ENCODE measurements at regions not wholly inside any gene's neighbourhood (a gene's known extent, or its start where the extent isn't known, plus 50 kb on each side); places are given as distances from the start of the nearest gene placed in this dataset.

DNA sequence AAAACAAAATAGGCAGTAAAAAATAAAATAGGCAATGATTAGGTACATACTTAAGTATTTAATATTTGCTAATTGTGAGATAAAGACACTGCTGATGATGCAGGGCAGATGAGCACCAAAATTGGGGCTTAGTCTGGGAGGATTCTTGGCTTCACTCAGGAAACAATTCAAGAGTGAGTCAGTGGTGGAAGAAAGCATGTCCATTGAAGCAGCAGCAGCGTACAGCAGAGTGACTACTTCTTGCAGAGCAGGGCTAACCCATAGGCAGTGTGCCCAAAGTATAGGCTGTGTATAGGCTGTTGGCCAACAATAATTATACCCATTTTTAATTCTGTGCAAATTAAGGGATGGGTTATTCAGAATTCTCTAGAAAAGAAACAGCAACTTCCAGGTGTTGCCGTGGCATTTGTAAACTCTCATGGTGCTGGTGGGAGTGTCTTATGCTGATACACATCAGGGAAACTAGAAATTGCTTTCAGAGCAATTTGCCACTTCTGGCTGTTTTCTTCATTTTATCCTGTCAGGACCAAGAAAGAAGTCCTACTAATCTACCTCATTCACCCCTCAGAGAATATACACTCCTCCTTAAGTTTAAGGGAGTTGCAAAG lies 317.3 kb upstream of the NAALADL2 start:
- no peak overlapping the region for H3K4me3 ChIP-seq
- H3K4me1 ChIP-seq, result peaks cover 0 to 8% (median 0%) of the 10 kb centered on the region in 4 donors
- no peaks in the 10 kb centered on the region for H3K9me3 ChIP-seq
- H3K27ac ChIP-seq, result no peak overlapping the region
- WGBS, 2 donors (ENCODE audit: low coverage in 1 of 2), result 68 to 84% methylated on average over 2 of the region's 2 CpGs
- H3K36me3 ChIP-seq, result no peaks in the 10 kb centered on the region
- in situ Hi-C loops (cut with MboI; ENCODE audit: low pct_ligation_motif_present in 1 of 4, low pct_unique_long_range_greater_than_20kb in 1 of 4, low sequenced_read_pairs in 3 of 4), result no loop called here
- intact Hi-C loops (cut with DNase I; ENCODE audit: low total_unique reads), result no loop called here
- TF ChIP-seq POLR2AphosphoS5 (IDR thresholded peaks at IDR 0.05) (no peak), POLR2A (IDR thresholded peaks at IDR 0.05) (no peak)
- H3K27me3 ChIP-seq, result no peaks in the 10 kb centered on the region
- no peak for DNase-seq

- WGBS, 2 donors (ENCODE audit: low coverage in 1 of 2), result 43 to 44% methylated on average over 2 of the region's 2 CpGs
- in situ Hi-C loops (cut with MboI; ENCODE audit: low pct_ligation_motif_present in 1 of 4, low pct_unique_long_range_greater_than_20kb in 1 of 4, low sequenced_read_pairs in 3 of 4), result no loop called here
These were observed 311.2 kb upstream of the NAALADL2 start for GRCh38 chr3:174547801-174548435.

DNA sequence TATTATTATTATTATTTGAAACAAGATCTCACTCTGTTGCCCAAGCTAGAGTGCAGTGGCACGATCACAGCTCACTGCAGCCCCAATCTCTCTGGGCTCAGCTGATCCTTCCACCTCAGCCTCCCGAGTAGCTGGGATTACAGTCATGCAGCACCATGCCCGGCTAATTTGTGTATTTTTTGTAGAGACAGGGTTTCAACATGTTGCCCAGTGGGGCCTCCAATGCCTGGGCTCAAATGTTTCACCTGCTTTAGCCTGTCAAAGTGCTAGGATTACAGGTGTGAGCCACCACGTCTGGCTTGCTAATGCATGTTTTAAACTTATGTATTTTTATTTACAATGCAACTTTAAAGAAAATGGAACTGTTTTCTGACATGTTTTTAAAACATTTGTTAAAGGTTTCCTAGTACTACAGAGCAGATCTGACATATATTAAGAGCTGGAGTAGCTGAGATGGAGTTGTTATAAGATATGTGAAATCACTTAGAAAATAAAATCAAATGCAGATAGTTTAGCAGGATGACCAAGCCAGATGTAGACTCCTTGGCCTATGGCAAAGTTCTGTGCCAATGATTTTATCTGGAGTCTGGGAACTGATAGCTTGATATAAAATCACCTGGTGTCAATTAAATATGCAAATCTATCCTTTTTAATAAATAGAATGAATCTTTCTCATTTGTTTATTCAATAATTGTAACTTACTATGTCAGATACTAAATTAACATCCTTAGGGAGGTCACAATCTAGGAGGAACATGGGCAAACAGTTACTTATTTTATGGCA lies 310.1 kb upstream of the NAALADL2 start:
- no peak overlapping the region for H3K27ac ChIP-seq
- H3K36me3 ChIP-seq, result no peaks in the 10 kb centered on the region
- H3K4me3 ChIP-seq, result no peak overlapping the region
- no peak for TF ChIP-seq CTCF (IDR thresholded peaks at IDR 0.05)
- no peak for TF ChIP-seq EP300 (IDR thresholded peaks at IDR 0.05; ENCODE audit: low read depth)
- no peak for TF ChIP-seq POLR2AphosphoS5 (IDR thresholded peaks at IDR 0.05)
- TF ChIP-seq POLR2A (IDR thresholded peaks at IDR 0.05), result no peak
- DNase-seq, result no peak
- no peaks in the 10 kb centered on the region for H3K9me3 ChIP-seq
- 71 to 73% methylated on average over 2 to 4 of the region's 4 CpGs for WGBS, 2 donors (ENCODE audit: low coverage in 1 of 2)
- in situ Hi-C loops (cut with MboI; ENCODE audit: low pct_ligation_motif_present in 1 of 4, low pct_unique_long_range_greater_than_20kb in 1 of 4, low sequenced_read_pairs in 3 of 4), result no loop called here
- H3K4me1 ChIP-seq, result peaks cover 0 to 8% (median 0%) of the 10 kb centered on the region in 4 donors
- H3K27me3 ChIP-seq, result no peaks in the 10 kb centered on the region
- intact Hi-C loops (cut with DNase I; ENCODE audit: low total_unique reads), result no loop called here

More at GRCh38 chr3:174547801-174548435, 311.2 kb upstream of the NAALADL2 start:
- intact Hi-C loops (cut with DNase I; ENCODE audit: low total_unique reads), result no loop called here
- Histone ChIP-seq H3K4me1 (peaks cover 0 to 8% (median 0%) of the 10 kb centered on the region in 4 donors), H3K9me3 (no peaks in the 10 kb centered on the region), H3K4me3 (no peak overlapping the region), H3K27ac (no peak overlapping the region), H3K36me3 (no peaks in the 10 kb centered on the region), H3K27me3 (no peaks in the 10 kb centered on the region)
- DNase-seq, result no peak
- TF ChIP-seq CTCF (IDR thresholded peaks at IDR 0.05) (no peak), POLR2A (IDR thresholded peaks at IDR 0.05) (no peak), POLR2AphosphoS5 (IDR thresholded peaks at IDR 0.05) (no peak), EP300 (IDR thresholded peaks at IDR 0.05; ENCODE audit: low read depth) (no peak)

DNA sequence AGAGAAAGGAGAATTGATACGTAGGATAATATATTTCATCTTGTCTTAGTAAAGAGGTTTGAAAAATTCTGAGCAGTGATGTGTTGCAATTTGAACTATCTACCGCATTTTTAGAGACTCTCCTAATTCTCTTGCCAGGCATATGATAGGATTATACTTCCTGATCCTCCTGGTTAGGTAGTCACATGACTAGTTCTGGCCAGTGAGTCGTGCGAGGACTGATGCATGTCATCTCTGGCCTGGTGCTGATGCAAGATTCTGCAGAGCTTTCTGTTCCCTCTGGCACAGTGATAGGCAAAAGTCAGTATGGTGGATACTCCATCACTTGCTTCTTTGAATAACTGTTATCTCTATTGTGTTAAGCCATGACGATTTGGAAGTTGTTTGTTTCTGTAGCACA lies 277.6 kb upstream of the NAALADL2 start:
- no peaks in the 10 kb centered on the region for H3K4me1 ChIP-seq
- H3K36me3 ChIP-seq, result no peaks in the 10 kb centered on the region
- intact Hi-C loops (cut with DNase I; ENCODE audit: low total_unique reads), result no loop called here
- no peak overlapping the region for H3K27ac ChIP-seq
- in situ Hi-C loops (cut with MboI; ENCODE audit: low pct_ligation_motif_present in 1 of 4, low pct_unique_long_range_greater_than_20kb in 1 of 4, low sequenced_read_pairs in 3 of 4), result no loop called here
- TF ChIP-seq POLR2AphosphoS5 (IDR thresholded peaks at IDR 0.05) (no peak), POLR2A (IDR thresholded peaks at IDR 0.05) (no peak), EP300 (IDR thresholded peaks at IDR 0.05; ENCODE audit: low read depth) (no peak), CTCF (IDR thresholded peaks at IDR 0.05) (no peak)
- no peaks in the 10 kb centered on the region for H3K27me3 ChIP-seq
- no peak overlapping the region for H3K4me3 ChIP-seq
- 92 to 95% methylated on average over 3 to 5 of the region's 5 CpGs for WGBS, 2 donors (ENCODE audit: low coverage in 1 of 2)
- no peak for DNase-seq
- H3K9me3 ChIP-seq, result no peaks in the 10 kb centered on the region

All from transverse colon (tissue), 4 donors.